ENCODE measurements at regions not wholly inside any gene's neighbourhood (a gene's known extent, or its start where the extent isn't known, plus 50 kb on each side); places are given as distances from the start of the nearest gene placed in this dataset.
"Not testable (repeated sequence)": the region's sequence is repeated elsewhere in the genome, so short reads cannot be mapped to it uniquely, and the experiment has no call there.

GRCh38 chr2:84116143-84116542 lies 342.9 kb downstream of the SUCLG1 start:
- H3K27me3 Mint-ChIP-seq: peaks cover 0 to 5% (median 2%) of the 10 kb centered on the region in 5 donors
- Histone ChIP-seq H3K27ac (ENCODE audit: low read depth, low read length) (no peak overlapping the region), H3K9me3 (ENCODE audit: control insufficient read depth in 2 of 3, low read length in 3 of 3) (peaks cover 0 to 4% (median 0%) of the 10 kb centered on the region in 3 experiments), H3K27me3 (ENCODE audit: control insufficient read depth in 2 of 2, insufficient read depth in 2 of 2, low read length in 2 of 2) (no peaks in the 10 kb centered on the region), H3K4me3 (ENCODE audit: low read length) (no peak overlapping the region), H3K36me3 (ENCODE audit: control insufficient read depth in 2 of 3, insufficient read depth in 3 of 3, low read length in 3 of 3) (no peaks in the 10 kb centered on the region), H3K4me1 (ENCODE audit: control insufficient read depth in 2 of 2, insufficient read depth in 2 of 2, low read length in 2 of 2) (no peaks in the 10 kb centered on the region)
- intact Hi-C loops (cut with micrococcal nuclease): no loop called here
- H3K9me3 Mint-ChIP-seq: peaks cover 0 to 20% (median 9%) of the 10 kb centered on the region in 11 donors
- DNase-seq (no peak), ATAC-seq (no peak)
- ChIA-PET CTCF (no interaction called here), POLR2A (no interaction called here)
- H3K36me3 Mint-ChIP-seq: peaks cover 0 to 3% (median 0%) of the 10 kb centered on the region in 5 donors
- no peak overlapping the region for H3K4me3 Mint-ChIP-seq
- H3K4me1 Mint-ChIP-seq: no peaks in the 10 kb centered on the region
- H3K27ac Mint-ChIP-seq: no peak overlapping the region

GRCh38 chr2:84115173-84115857 lies 343.8 kb downstream of the SUCLG1 start:
- Mint-ChIP-seq H3K27me3 (peaks cover 0 to 5% (median 0%) of the 10 kb centered on the region in 5 donors), H3K4me1 (no peaks in the 10 kb centered on the region), H3K27ac (no peak overlapping the region), H3K36me3 (peaks cover 0 to 3% (median 0%) of the 10 kb centered on the region in 5 donors), H3K9me3 (peaks cover 0 to 20% (median 9%) of the 10 kb centered on the region in 11 donors), H3K4me3 (no peak overlapping the region)
- ChIA-PET CTCF (no interaction called here), POLR2A (no interaction called here)
- no peak overlapping the region for H3K4me3 ChIP-seq (ENCODE audit: low read length)
- H3K36me3 ChIP-seq (ENCODE audit: control insufficient read depth in 2 of 3, insufficient read depth in 3 of 3, low read length in 3 of 3): no peaks in the 10 kb centered on the region
- H3K27ac ChIP-seq (ENCODE audit: low read depth, low read length): no peak overlapping the region
- ATAC-seq: no peak
- peaks cover 0 to 4% (median 0%) of the 10 kb centered on the region in 3 experiments for H3K9me3 ChIP-seq (ENCODE audit: control insufficient read depth in 2 of 3, low read length in 3 of 3)
- no peaks in the 10 kb centered on the region for H3K4me1 ChIP-seq (ENCODE audit: control insufficient read depth in 2 of 2, insufficient read depth in 2 of 2, low read length in 2 of 2)
- DNase-seq: no peak
- intact Hi-C loops (cut with micrococcal nuclease): no loop called here
- no peaks in the 10 kb centered on the region for H3K27me3 ChIP-seq (ENCODE audit: control insufficient read depth in 2 of 2, insufficient read depth in 2 of 2, low read length in 2 of 2)

GRCh38 chr2:84103816-84104527 lies 355.1 kb downstream of the SUCLG1 start:
- DNase-seq; H3K4me3 ChIP-seq (ENCODE audit: low read length); H3K27ac ChIP-seq (ENCODE audit: low read depth, low read length); H3K4me3 Mint-ChIP-seq; H3K36me3 Mint-ChIP-seq; ATAC-seq; H3K27me3 ChIP-seq (ENCODE audit: control insufficient read depth in 2 of 2, insufficient read depth in 2 of 2, low read length in 2 of 2); H3K9me3 ChIP-seq (ENCODE audit: control insufficient read depth in 2 of 3, low read length in 3 of 3); POLR2A ChIA-PET; H3K4me1 Mint-ChIP-seq; intact Hi-C loops (cut with micrococcal nuclease); H3K27ac Mint-ChIP-seq; H3K4me1 ChIP-seq (ENCODE audit: control insufficient read depth in 2 of 2, insufficient read depth in 2 of 2, low read length in 2 of 2); H3K36me3 ChIP-seq (ENCODE audit: control insufficient read depth in 2 of 3, insufficient read depth in 3 of 3, low read length in 3 of 3); CTCF ChIA-PET: not testable (repeated sequence)
- peaks cover 4 to 38% (median 17%) of the 10 kb centered on the region in 11 donors for H3K9me3 Mint-ChIP-seq
- H3K27me3 Mint-ChIP-seq: peaks cover 0 to 27% (median 14%) of the 10 kb centered on the region in 5 donors

DNA sequence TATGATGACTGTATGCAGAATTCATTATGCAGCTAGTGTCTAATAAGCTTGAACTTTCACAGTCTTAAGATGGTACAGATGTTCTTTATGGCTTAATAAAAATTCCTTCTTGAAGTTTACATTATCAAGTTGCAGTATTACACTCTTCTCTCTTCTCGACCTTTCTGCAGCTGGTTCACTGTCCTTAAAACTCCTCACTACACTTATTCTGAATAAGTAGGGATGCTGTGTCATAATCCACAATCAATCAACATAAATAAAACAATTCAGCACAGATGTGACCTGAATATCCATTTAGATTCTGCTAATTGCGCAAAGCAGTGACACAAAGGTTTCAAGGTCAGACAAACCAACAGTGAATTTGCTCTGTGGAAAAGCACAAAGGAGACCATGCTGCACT lies 356.8 kb downstream of the SUCLG1 start:
- intact Hi-C loops (cut with micrococcal nuclease): no loop called here
- H3K36me3 Mint-ChIP-seq: peaks cover 0 to 8% (median 0%) of the 10 kb centered on the region in 5 donors
- no peak overlapping the region for H3K4me3 ChIP-seq (ENCODE audit: low read length)
- H3K4me1 Mint-ChIP-seq: no peaks in the 10 kb centered on the region
- no peak overlapping the region for H3K27ac ChIP-seq (ENCODE audit: low read depth, low read length)
- H3K9me3 Mint-ChIP-seq: peaks cover 3 to 37% (median 16%) of the 10 kb centered on the region in 11 donors
- CTCF ChIA-PET: no interaction called here
- H3K36me3 ChIP-seq (ENCODE audit: control insufficient read depth in 2 of 3, insufficient read depth in 3 of 3, low read length in 3 of 3): no peaks in the 10 kb centered on the region
- peaks cover 0 to 27% (median 15%) of the 10 kb centered on the region in 5 donors for H3K27me3 Mint-ChIP-seq
- POLR2A ChIA-PET: no interaction called here
- no peak overlapping the region for H3K27ac Mint-ChIP-seq
- ATAC-seq (no peak), DNase-seq (no peak)
- H3K4me1 ChIP-seq (ENCODE audit: control insufficient read depth in 2 of 2, insufficient read depth in 2 of 2, low read length in 2 of 2): no peaks in the 10 kb centered on the region
- no peaks in the 10 kb centered on the region for H3K27me3 ChIP-seq (ENCODE audit: control insufficient read depth in 2 of 2, insufficient read depth in 2 of 2, low read length in 2 of 2)
- H3K4me3 Mint-ChIP-seq: no peak overlapping the region
- no peaks in the 10 kb centered on the region for H3K9me3 ChIP-seq (ENCODE audit: control insufficient read depth in 2 of 3, low read length in 3 of 3)

- ATAC-seq: no peak
- Histone ChIP-seq H3K9me3 (ENCODE audit: control insufficient read depth in 2 of 3, low read length in 3 of 3) (no peaks in the 10 kb centered on the region), H3K36me3 (ENCODE audit: control insufficient read depth in 2 of 3, insufficient read depth in 3 of 3, low read length in 3 of 3) (no peaks in the 10 kb centered on the region), H3K27me3 (ENCODE audit: control insufficient read depth in 2 of 2, insufficient read depth in 2 of 2, low read length in 2 of 2) (no peaks in the 10 kb centered on the region), H3K4me3 (ENCODE audit: low read length) (no peak overlapping the region), H3K4me1 (ENCODE audit: control insufficient read depth in 2 of 2, insufficient read depth in 2 of 2, low read length in 2 of 2) (no peaks in the 10 kb centered on the region), H3K27ac (ENCODE audit: low read depth, low read length) (no peak overlapping the region)
- H3K27me3 Mint-ChIP-seq: peaks cover 8 to 55% (median 25%) of the 10 kb centered on the region in 5 donors
- no peak overlapping the region for H3K27ac Mint-ChIP-seq
- peaks cover 0 to 27% (median 7%) of the 10 kb centered on the region in 11 donors for H3K9me3 Mint-ChIP-seq
- POLR2A ChIA-PET: no interaction called here
- no peak overlapping the region for H3K4me3 Mint-ChIP-seq
- CTCF ChIA-PET: no interaction called here
- H3K4me1 Mint-ChIP-seq: no peaks in the 10 kb centered on the region
- no peak for DNase-seq
- H3K36me3 Mint-ChIP-seq: no peaks in the 10 kb centered on the region
- intact Hi-C loops (cut with micrococcal nuclease): no loop called here
Measured at GRCh38 chr2:84088656-84089055, 370.4 kb downstream of the SUCLG1 start.

- Histone ChIP-seq H3K27me3 (ENCODE audit: control insufficient read depth in 2 of 2, insufficient read depth in 2 of 2, low read length in 2 of 2) (no peaks in the 10 kb centered on the region), H3K36me3 (ENCODE audit: control insufficient read depth in 2 of 3, insufficient read depth in 3 of 3, low read length in 3 of 3) (no peaks in the 10 kb centered on the region), H3K27ac (ENCODE audit: low read depth, low read length) (no peak overlapping the region), H3K4me3 (ENCODE audit: low read length) (no peak overlapping the region), H3K4me1 (ENCODE audit: control insufficient read depth in 2 of 2, insufficient read depth in 2 of 2, low read length in 2 of 2) (no peaks in the 10 kb centered on the region), H3K9me3 (ENCODE audit: control insufficient read depth in 2 of 3, low read length in 3 of 3) (no peaks in the 10 kb centered on the region)
- ChIA-PET CTCF (no interaction called here), POLR2A (no interaction called here)
- intact Hi-C loops (cut with micrococcal nuclease): no loop called here
- no peak overlapping the region for H3K27ac Mint-ChIP-seq
- no peaks in the 10 kb centered on the region for H3K36me3 Mint-ChIP-seq
- DNase-seq (no peak), ATAC-seq (no peak)
- H3K9me3 Mint-ChIP-seq: peaks cover 0 to 8% (median 0%) of the 10 kb centered on the region in 11 donors
- no peaks in the 10 kb centered on the region for H3K4me1 Mint-ChIP-seq
- peaks cover 8 to 32% (median 20%) of the 10 kb centered on the region in 5 donors for H3K27me3 Mint-ChIP-seq
- no peak overlapping the region for H3K4me3 Mint-ChIP-seq
Measured at GRCh38 chr2:84085562-84085961, 373.5 kb downstream of the SUCLG1 start.
